PC-3 (cell line): ENCODE measurements at regions not wholly inside any gene's neighbourhood (a gene's known extent, or its start where the extent isn't known, plus 50 kb on each side); places are given as distances from the start of the nearest gene placed in this dataset.

Experiments used
- ATAC-seq: fragments of 200-7000 bp; cut with Tn5 transposase; 2 replicates; pipeline ENCODE4 v1.9.1; 2020; ENCODE audit warnings: mild to moderate bottlenecking, moderate library complexity
- BruUV-seq: library from RNA; stranded (reverse); fragments of 400-500 nt; replicated peaks from 2 replicates; lab custom pipeline; 2021; lab: Mats Ljungman, UMichigan
- CTCF ChIA-PET: fragments of 300-600 bp; sonication (Branson Sonifier 250); formaldehyde crosslinking; loops from one replicate; lab custom pipeline; 2022; ENCODE audit warnings: antibody characterized with exemption; lab: Charles Lee
- POLR2A ChIA-PET: fragments of 300-600 bp; sonication (Branson Sonifier 250); formaldehyde crosslinking; loops from one replicate; lab custom pipeline; 2022; ENCODE audit warnings: antibody characterized with exemption; ENCODE audit not compliant: unreplicated experiment; lab: Charles Lee
- DNase-seq: peaks from one replicate; pipeline ENCODE4 v3.0.0-alpha.2; 2015
- H2AFZ ChIP-seq: fragments of 300-600 bp; sonication (generic); 2 replicates; pipeline ENCODE4 v1.6.0; 2016; ENCODE audit warnings: antibody characterized with exemption, low read length
- H3F3A ChIP-seq: fragments of 300-600 bp; sonication (generic); one replicate; pipeline ENCODE4 v1.6.0; 2017; ENCODE audit warnings: antibody characterized with exemption, low read length, control low read depth, mild to moderate bottlenecking; ENCODE audit not compliant: unreplicated experiment
- H3K27ac ChIP-seq: fragments of 300-600 bp; sonication (generic); 2 replicates; pipeline ENCODE4 v1.5.1; 2016; ENCODE audit warnings: mild to moderate bottlenecking, low read length
- H3K27me3 ChIP-seq: fragments of 300-600 bp; sonication (generic); 2 replicates; pipeline ENCODE4 v1.6.1; 2016; ENCODE audit warnings: low read length, mixed read lengths
- H3K36me3 ChIP-seq: fragments of 300-600 bp; sonication (generic); 2 replicates; pipeline ENCODE4 v1.6.1; 2016; ENCODE audit warnings: low read depth, mixed run types, low read length, mixed read lengths
- H3K4me1 ChIP-seq: fragments of 300-600 bp; sonication (generic); 2 replicates; pipeline ENCODE4 v1.5.1; 2016; ENCODE audit warnings: low read length; ENCODE audit not compliant: insufficient read depth
- H3K4me2 ChIP-seq: fragments of 300-600 bp; sonication (generic); 2 replicates; pipeline ENCODE4 v1.6.0; 2016; ENCODE audit warnings: low read length
- H3K4me3 ChIP-seq: fragments of 300-600 bp; sonication (generic); 2 replicates; pipeline ENCODE4 v1.5.1; 2016; ENCODE audit warnings: mild to moderate bottlenecking, low read length, mixed read lengths
- H3K79me2 ChIP-seq: fragments of 300-600 bp; sonication (generic); 2 replicates; pipeline ENCODE4 v1.6.1; 2017; ENCODE audit warnings: low read length, mixed read lengths
- H3K9ac ChIP-seq: fragments of 300-600 bp; sonication (generic); 2 replicates; pipeline ENCODE4 v1.6.0; 2016; ENCODE audit warnings: mild to moderate bottlenecking, low read length
- H3K9me2 ChIP-seq: fragments of 300-600 bp; sonication (generic); replicated peaks from 2 replicates; pipeline ENCODE4 v1.6.1; 2016; ENCODE audit warnings: mixed run types, low read length, mixed read lengths
- H3K9me3 ChIP-seq: fragments of 300-600 bp; sonication (generic); 2 replicates; pipeline ENCODE4 v1.6.1; 2016; ENCODE audit warnings: low read length, mixed read lengths
- H4K20me1 ChIP-seq: fragments of 300-600 bp; sonication (generic); 2 replicates; pipeline ENCODE4 v1.6.1; 2016; ENCODE audit warnings: low read length, mixed read lengths
- CTCF ChIP-seq: fragments of 300-600 bp; sonication (generic); conservative IDR thresholded peaks from 2 replicates; pipeline ENCODE4 v1.5.1; 2017; ENCODE audit warnings: antibody characterized with exemption, low read depth, mild to moderate bottlenecking, low read length
- EZH2 ChIP-seq: fragments of 300-600 bp; sonication (generic); IDR thresholded peaks from one replicate; pipeline ENCODE4 v1.6.1; 2017; ENCODE audit warnings: antibody characterized with exemption, mild to moderate bottlenecking, low read length; ENCODE audit not compliant: unreplicated experiment
- EZH2phosphoT487 ChIP-seq: fragments of 300-600 bp; sonication (generic); IDR thresholded peaks from 2 replicates; pipeline ENCODE4 v1.6.1; 2018; ENCODE audit warnings: mild to moderate bottlenecking, antibody characterized with exemption, low read length, borderline replicate concordance
- intact Hi-C: fragments of 100-400 bp; cut with micrococcal nuclease; formaldehyde crosslinking; loops from 2 replicates; pipeline ENCODE4 v1.9.0; 2023

- ATAC-seq (no peak), DNase-seq (no peak)
- no peak overlapping the region for H2AFZ ChIP-seq
- H3K27me3 ChIP-seq: no peaks in the 10 kb centered on the region
- H3K4me1 ChIP-seq: no peaks in the 10 kb centered on the region
- H3K36me3 ChIP-seq: no peaks in the 10 kb centered on the region
- no peak overlapping the region for H3K4me3 ChIP-seq
- ChIA-PET POLR2A (interaction anchor here (0.6 kb wide), 1 partner anchor 1392 kb away, joined by 3 read pairs; no protein-coding TSS in a partner anchor), CTCF (no interaction called here)
- H3K79me2 ChIP-seq: no peaks in the 10 kb centered on the region
- H3F3A ChIP-seq: no peaks in the 10 kb centered on the region
- no peak overlapping the region for H3K27ac ChIP-seq
- no peak for TF ChIP-seq EZH2
- no peak for TF ChIP-seq EZH2phosphoT487
- TF ChIP-seq CTCF: peak; percentile 46
- H4K20me1 ChIP-seq: no peaks in the 10 kb centered on the region
- H3K9me2 ChIP-seq: no peaks in the 10 kb centered on the region
- BruUV-seq: no TSS peak
- intact Hi-C loops: no loop called here
- no peak overlapping the region for H3K4me2 ChIP-seq
- H3K9me3 ChIP-seq: no peaks in the 10 kb centered on the region
- no peak overlapping the region for H3K9ac ChIP-seq
Observed at GRCh38 chrX:147838465-147839131, 73.1 kb upstream of the FMR1 start.

- intact Hi-C loops: no loop called here
- Histone ChIP-seq H3K4me2 (no peak overlapping the region), H3K27me3 (no peaks in the 10 kb centered on the region), H3K4me3 (no peak overlapping the region), H3K9ac (no peak overlapping the region), H4K20me1 (no peaks in the 10 kb centered on the region), H3K79me2 (no peaks in the 10 kb centered on the region), H2AFZ (no peak overlapping the region), H3K9me3 (no peaks in the 10 kb centered on the region), H3K9me2 (no peaks in the 10 kb centered on the region), H3K36me3 (no peaks in the 10 kb centered on the region), H3K27ac (no peak overlapping the region), H3K4me1 (no peaks in the 10 kb centered on the region), H3F3A (no peaks in the 10 kb centered on the region)
- TF ChIP-seq CTCF (no peak), EZH2 (no peak), EZH2phosphoT487 (no peak)
- BruUV-seq: no TSS peak
- CTCF ChIA-PET: no interaction called here
- POLR2A ChIA-PET: no interaction called here
- ATAC-seq (no peak), DNase-seq (no peak)
Observed at GRCh38 chrX:147846676-147847075, 65.0 kb upstream of the FMR1 start.

GRCh38 chrX:147847999-147848398, 63.7 kb upstream of the FMR1 start:
- Histone ChIP-seq H3K79me2 (no peaks in the 10 kb centered on the region), H3K36me3 (no peaks in the 10 kb centered on the region), H3K4me2 (no peak overlapping the region), H3K27me3 (no peaks in the 10 kb centered on the region), H3K4me3 (no peak overlapping the region), H3K27ac (no peak overlapping the region), H3K9ac (no peak overlapping the region), H3F3A (no peaks in the 10 kb centered on the region), H4K20me1 (no peaks in the 10 kb centered on the region), H2AFZ (no peak overlapping the region), H3K9me2 (no peaks in the 10 kb centered on the region), H3K4me1 (no peaks in the 10 kb centered on the region), H3K9me3 (no peaks in the 10 kb centered on the region)
- CTCF ChIA-PET: no interaction called here
- no peak for TF ChIP-seq EZH2phosphoT487
- TF ChIP-seq EZH2: no peak
- no peak for TF ChIP-seq CTCF
- ATAC-seq: no peak
- POLR2A ChIA-PET: no interaction called here
- intact Hi-C loops: no loop called here
- DNase-seq: peak; percentile 5
- BruUV-seq: no TSS peak
